ENCODE measurements at regions not wholly inside any gene's neighbourhood (a gene's known extent, or its start where the extent isn't known, plus 50 kb on each side); places are given as distances from the start of the nearest gene placed in this dataset.

- TF ChIP-seq, protein P1, sequence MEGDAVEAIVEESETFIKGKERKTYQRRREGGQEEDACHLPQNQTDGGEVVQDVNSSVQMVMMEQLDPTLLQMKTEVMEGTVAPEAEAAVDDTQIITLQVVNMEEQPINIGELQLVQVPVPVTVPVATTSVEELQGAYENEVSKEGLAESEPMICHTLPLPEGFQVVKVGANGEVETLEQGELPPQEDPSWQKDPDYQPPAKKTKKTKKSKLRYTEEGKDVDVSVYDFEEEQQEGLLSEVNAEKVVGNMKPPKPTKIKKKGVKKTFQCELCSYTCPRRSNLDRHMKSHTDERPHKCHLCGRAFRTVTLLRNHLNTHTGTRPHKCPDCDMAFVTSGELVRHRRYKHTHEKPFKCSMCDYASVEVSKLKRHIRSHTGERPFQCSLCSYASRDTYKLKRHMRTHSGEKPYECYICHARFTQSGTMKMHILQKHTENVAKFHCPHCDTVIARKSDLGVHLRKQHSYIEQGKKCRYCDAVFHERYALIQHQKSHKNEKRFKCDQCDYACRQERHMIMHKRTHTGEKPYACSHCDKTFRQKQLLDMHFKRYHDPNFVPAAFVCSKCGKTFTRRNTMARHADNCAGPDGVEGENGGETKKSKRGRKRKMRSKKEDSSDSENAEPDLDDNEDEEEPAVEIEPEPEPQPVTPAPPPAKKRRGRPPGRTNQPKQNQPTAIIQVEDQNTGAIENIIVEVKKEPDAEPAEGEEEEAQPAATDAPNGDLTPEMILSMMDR (IDR thresholded peaks at IDR 0.05; ENCODE audit: insufficient read depth, low read depth, low read length, missing control alignments): no peak
- H3K4me3 ChIP-seq (ENCODE audit: low read depth, low read length): no peak overlapping the region
- DNase-seq (ENCODE audit: low read depth): no peak
Observed at GRCh38 chr9:106718936-106719335, 144.0 kb upstream of the ZNF462 start.

GRCh38 chr9:106722051-106722753 lies 140.8 kb upstream of the ZNF462 start:
- no peak overlapping the region for H3K4me3 ChIP-seq (ENCODE audit: low read depth, low read length)
- TF ChIP-seq, protein P1 (IDR thresholded peaks at IDR 0.05; ENCODE audit: insufficient read depth, low read depth, low read length, missing control alignments): no peak
- DNase-seq (ENCODE audit: low read depth): no peak

GRCh38 chr9:106723926-106724325 lies 139.0 kb upstream of the ZNF462 start:
- no peak overlapping the region for H3K4me3 ChIP-seq (ENCODE audit: low read depth, low read length)
- no peak for DNase-seq (ENCODE audit: low read depth)
- TF ChIP-seq, protein P1 (IDR thresholded peaks at IDR 0.05; ENCODE audit: insufficient read depth, low read depth, low read length, missing control alignments): no peak

DNA sequence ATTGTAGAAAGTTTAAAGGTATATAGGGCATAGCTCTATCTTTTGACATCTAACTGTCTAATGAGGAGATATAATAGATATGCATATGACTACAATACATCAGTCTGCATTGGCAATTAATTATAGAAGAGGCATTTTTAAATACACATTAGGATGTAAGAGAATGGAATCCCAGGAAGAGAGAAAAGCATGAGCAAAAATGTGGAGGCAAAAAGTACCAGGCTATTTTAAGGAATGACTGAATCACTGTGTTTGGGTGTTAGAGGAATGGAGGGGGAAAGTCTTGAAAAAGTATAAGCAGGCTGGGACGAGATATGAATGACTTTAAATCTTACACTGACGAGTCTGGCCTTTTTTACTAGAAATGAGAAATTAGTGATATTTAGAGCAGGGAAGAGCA lies 138.4 kb upstream of the ZNF462 start:
- no peak overlapping the region for H3K4me3 ChIP-seq (ENCODE audit: low read depth, low read length)
- DNase-seq (ENCODE audit: low read depth): no peak
- TF ChIP-seq, protein P1 (IDR thresholded peaks at IDR 0.05; ENCODE audit: insufficient read depth, low read depth, low read length, missing control alignments): no peak

DNA sequence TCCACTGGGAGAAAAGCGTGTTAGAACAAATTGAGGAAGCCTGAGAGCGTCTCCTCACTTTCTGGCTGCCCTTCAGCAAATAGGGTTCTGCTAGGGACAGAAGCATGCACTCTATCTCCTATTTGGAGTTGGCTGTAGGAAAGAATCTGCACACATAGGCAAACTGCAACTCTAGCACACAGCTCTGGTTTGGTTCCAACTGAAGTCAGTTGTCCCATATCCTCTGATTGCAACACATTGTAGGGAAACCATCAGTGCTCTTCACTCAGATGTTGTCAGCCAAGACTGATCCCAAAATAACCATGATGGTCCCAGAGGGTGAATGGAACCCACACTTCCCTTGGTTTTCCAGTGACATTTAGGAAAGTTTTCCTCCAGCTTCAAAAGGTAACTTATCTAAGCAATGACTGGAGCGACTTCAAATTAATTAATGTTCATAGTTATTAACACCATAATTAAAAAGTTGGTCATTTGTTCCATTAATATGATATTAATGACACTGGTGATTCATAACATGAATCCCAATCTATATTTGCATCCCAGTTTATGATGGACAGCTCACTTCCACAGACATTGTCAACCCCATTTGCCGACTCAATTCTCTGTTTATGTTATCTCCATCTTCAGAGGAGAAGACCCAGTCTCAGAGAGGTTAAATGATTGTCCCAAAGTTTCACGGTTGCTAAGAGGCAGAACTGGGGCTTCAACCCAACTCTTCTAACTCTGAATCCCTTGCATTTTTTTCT lies 136.7 kb upstream of the ZNF462 start:
- TF ChIP-seq, protein P1 (IDR thresholded peaks at IDR 0.05; ENCODE audit: insufficient read depth, low read depth, low read length, missing control alignments): no peak
- no peak overlapping the region for H3K4me3 ChIP-seq (ENCODE audit: low read depth, low read length)
- DNase-seq (ENCODE audit: low read depth): no peak

DNA sequence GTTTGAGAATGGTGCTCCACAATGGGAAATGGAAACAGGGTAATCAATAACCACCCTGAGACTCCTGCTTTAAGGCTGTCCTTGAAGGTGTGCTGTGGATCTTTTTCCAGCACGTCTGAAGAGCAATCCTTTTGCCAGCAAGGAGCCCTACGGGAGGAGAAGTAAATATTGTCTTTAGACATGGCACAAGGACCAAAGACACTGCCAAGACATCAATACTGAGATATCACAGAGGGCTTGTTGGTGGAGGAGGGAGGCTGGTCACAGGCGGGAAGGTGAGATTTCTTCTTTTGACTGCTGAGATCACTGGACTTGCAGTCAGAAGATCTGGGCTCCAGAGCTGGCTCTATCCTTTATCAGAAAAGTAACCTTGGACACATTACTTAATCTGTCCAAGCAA lies 135.0 kb upstream of the ZNF462 start:
- TF ChIP-seq, protein P1 (IDR thresholded peaks at IDR 0.05; ENCODE audit: insufficient read depth, low read depth, low read length, missing control alignments): no peak
- no peak overlapping the region for H3K4me3 ChIP-seq (ENCODE audit: low read depth, low read length)
- DNase-seq (ENCODE audit: low read depth): no peak

Measured in GM12865 (cell line).